GM23338 (cell line): ENCODE measurements at regions not wholly inside any gene's neighbourhood (a gene's known extent, or its start where the extent isn't known, plus 50 kb on each side); places are given as distances from the start of the nearest gene placed in this dataset.
A peak's percentile ranks its signal among the peaks of the same experiment; 100 is the strongest.

Source experiments
- ATAC-seq: fragments of 200-7000 bp; cut with Tn5 transposase; 3 replicates; pipeline ENCODE4 v1.9.1; 2020
- DNase-seq: peaks from one replicate; pipeline ENCODE4 v3.0.0-alpha.2; 2015; ENCODE audit warnings: low spot score
- H2AFZ ChIP-seq: fragments of 200-600 bp; sonication (generic); 2 replicates; pipeline ENCODE4 v1.8.0; 2016; ENCODE audit warnings: antibody characterized with exemption, mild to moderate bottlenecking, moderate library complexity
- H3F3A ChIP-seq: fragments of 200-600 bp; sonication (generic); replicated peaks from 2 replicates; pipeline ENCODE4 v1.8.0; 2017; ENCODE audit warnings: antibody characterized with exemption, mixed run types, low read depth
- H3K27ac ChIP-seq: fragments of 200-600 bp; sonication (generic); 2 replicates; pipeline ENCODE4 v1.6.1; 2016; ENCODE audit warnings: low read depth
- H3K27me3 ChIP-seq: fragments of 200-600 bp; sonication (generic); 2 replicates; pipeline ENCODE4 v1.8.0; 2016; ENCODE audit warnings: mild to moderate bottlenecking, mixed run types, moderate library complexity; ENCODE audit not compliant: insufficient read depth
- H3K36me3 ChIP-seq: fragments of 200-600 bp; sonication (generic); 2 replicates; pipeline ENCODE4 v1.8.0; 2016; ENCODE audit warnings: mild to moderate bottlenecking; ENCODE audit not compliant: insufficient read depth
- H3K4me1 ChIP-seq: fragments of 200-600 bp; sonication (generic); 2 replicates; pipeline ENCODE4 v1.8.0; 2016; ENCODE audit warnings: mild to moderate bottlenecking, moderate library complexity; ENCODE audit not compliant: insufficient read depth
- H3K4me2 ChIP-seq: fragments of 200-600 bp; sonication (generic); 2 replicates; pipeline ENCODE4 v1.7.1; 2017; ENCODE audit warnings: mixed run types
- H3K4me3 ChIP-seq: fragments of 200-600 bp; sonication (generic); 2 replicates; pipeline ENCODE4 v1.6.1; 2016; ENCODE audit warnings: mixed run types
- H3K79me2 ChIP-seq: fragments of 200-600 bp; sonication (generic); replicated peaks from 2 replicates; pipeline ENCODE4 v1.8.0; 2017; ENCODE audit warnings: mild to moderate bottlenecking; ENCODE audit not compliant: insufficient read depth
- H3K9me2 ChIP-seq: fragments of 200-600 bp; sonication (generic); 2 replicates; pipeline ENCODE4 v1.8.0; 2017; ENCODE audit not compliant: insufficient read depth
- H4K20me1 ChIP-seq: fragments of 200-600 bp; sonication (generic); replicated peaks from 2 replicates; pipeline ENCODE4 v1.8.0; 2017; ENCODE audit warnings: mild to moderate bottlenecking; ENCODE audit not compliant: insufficient read depth
- H3K27ac Mint-ChIP-seq: 2 replicates; pipeline ENCODE4 v1.8.0; 2020; ENCODE audit warnings: inconsistent platforms, mild to moderate bottlenecking, moderate library complexity, mixed read lengths
- H3K27me3 Mint-ChIP-seq: 3 replicates; pipeline ENCODE4 v1.8.0; 2022; ENCODE audit warnings: low read depth, mild to moderate bottlenecking, moderate library complexity, mixed read lengths, inconsistent platforms; ENCODE audit not compliant: insufficient read depth, poor library complexity
- H3K36me3 Mint-ChIP-seq: 3 replicates; pipeline ENCODE4 v1.8.0; 2021; ENCODE audit warnings: low read depth, mild to moderate bottlenecking, inconsistent platforms, moderate library complexity, mixed read lengths
- H3K4me1 Mint-ChIP-seq: 3 replicates; pipeline ENCODE4 v1.8.0; 2020; ENCODE audit warnings: mild to moderate bottlenecking, inconsistent platforms, mixed read lengths
- H3K4me3 Mint-ChIP-seq: 3 replicates; pipeline ENCODE4 v1.8.0; 2021; ENCODE audit warnings: moderate library complexity, mild to moderate bottlenecking, inconsistent platforms, mixed read lengths
- H3K9me3 Mint-ChIP-seq: 3 replicates; pipeline ENCODE4 v1.8.0; 2020; ENCODE audit warnings: moderate library complexity, mild to moderate bottlenecking, inconsistent platforms, mixed read lengths
- CREB1 ChIP-seq: fragments of 250-450 bp; sonication (Bioruptor Pico); IDR thresholded peaks from 2 replicates; pipeline ENCODE4 v1.5.0; 2020; ENCODE audit warnings: low read depth, mild to moderate bottlenecking, moderate library complexity
- EZH2 ChIP-seq: fragments of 200-600 bp; sonication (generic); IDR thresholded peaks from one replicate; pipeline ENCODE4 v1.8.0; 2017; ENCODE audit warnings: antibody characterized with exemption, mild to moderate bottlenecking, low read depth; ENCODE audit not compliant: unreplicated experiment
- EZH2phosphoT487 ChIP-seq: fragments of 200-600 bp; sonication (generic); IDR thresholded peaks from one replicate; pipeline ENCODE4 v1.8.1; 2018; ENCODE audit warnings: antibody characterized with exemption; ENCODE audit not compliant: unreplicated experiment
- NANOG ChIP-seq: IDR thresholded peaks from 2 replicates; pipeline ENCODE4 v1.6.1; 2016; ENCODE audit warnings: antibody characterized with exemption, borderline replicate concordance
- POLR2AphosphoS5 ChIP-seq: IDR thresholded peaks from 2 replicates; pipeline ENCODE4 v1.6.1; 2016; ENCODE audit warnings: antibody characterized with exemption, low read depth
- STAT1 ChIP-seq: IDR thresholded peaks from one replicate; pipeline ENCODE4 v1.6.1; 2016; ENCODE audit warnings: antibody characterized with exemption; ENCODE audit not compliant: unreplicated experiment
- ZNF114 ChIP-seq: fragments of 250-450 bp; sonication (Bioruptor Pico); IDR thresholded peaks from 2 replicates; pipeline ENCODE4 v1.5.0; 2020; ENCODE audit warnings: mild to moderate bottlenecking, moderate library complexity
- ZNF331 ChIP-seq: fragments of 250-450 bp; sonication (Bioruptor Pico); IDR thresholded peaks from 2 replicates; pipeline ENCODE4 v1.5.0; 2020; ENCODE audit warnings: low read depth, mild to moderate bottlenecking, moderate library complexity
- TF ChIP-seq, protein P1 (sequence below): IDR thresholded peaks from one replicate; pipeline ENCODE4 v1.6.1; 2018; ENCODE audit warnings: antibody characterized with exemption; ENCODE audit not compliant: unreplicated experiment
- TF ChIP-seq, protein P2 (sequence below): IDR thresholded peaks from 2 replicates; pipeline ENCODE4 v1.6.1; 2016; ENCODE audit warnings: antibody characterized with exemption
- TF ChIP-seq, protein P3 (sequence below), 2 experiments: fragments of 200-600 bp in 1 of 2; sonication (generic) in 1 of 2; conservative IDR thresholded peaks; 2 replicates each; pipeline versions ENCODE4 v1.5.1 to v1.6.1; 2016 to 2017; ENCODE audit warnings: antibody characterized with exemption in 2 of 2, low read depth in 2 of 2, mild to moderate bottlenecking in 2 of 2, moderate library complexity in 1 of 2
- TF ChIP-seq, protein P4 (sequence below): fragments of 250-450 bp; sonication (Bioruptor Pico); IDR thresholded peaks from 2 replicates; pipeline ENCODE4 v1.5.0; 2020; ENCODE audit warnings: mild to moderate bottlenecking, moderate library complexity

DNA sequence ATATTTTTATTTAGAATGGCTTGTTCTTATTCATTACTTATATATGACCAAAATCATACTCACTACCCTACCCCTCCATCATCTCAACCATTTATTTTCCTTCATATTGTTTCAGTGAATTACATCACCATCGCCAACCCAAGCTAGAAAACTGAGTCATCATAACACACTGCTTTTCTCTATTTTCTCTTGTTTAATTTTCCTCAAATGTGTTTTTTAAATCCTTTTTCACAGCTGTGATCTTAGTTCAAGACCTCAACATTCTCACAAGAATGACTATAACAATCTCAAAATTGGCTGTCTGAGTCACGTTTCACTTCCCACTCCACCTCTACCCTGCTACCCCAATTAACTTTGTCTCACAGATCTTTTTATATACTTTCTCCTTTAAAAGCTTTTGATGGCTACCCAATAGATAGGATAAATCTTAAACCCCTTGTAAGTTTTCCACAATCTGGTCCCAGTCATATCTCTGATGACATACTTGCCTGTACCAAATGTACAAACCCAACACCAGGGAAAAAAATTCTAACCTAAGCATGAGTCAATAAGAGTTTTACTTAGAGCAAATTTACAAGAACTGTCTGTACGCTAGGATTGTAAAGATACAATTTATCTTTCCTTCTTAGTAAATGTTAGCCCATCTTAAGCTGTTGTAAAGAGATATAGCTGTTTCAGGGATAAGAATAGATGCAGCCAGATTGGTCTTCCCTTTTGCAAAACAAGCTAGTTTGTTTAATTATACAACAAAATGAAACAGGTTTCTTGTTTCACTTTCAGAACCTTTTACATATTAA is 635.1 kb upstream of the SLC39A10 start:
- no peaks in the 10 kb centered on the region for H3K36me3 Mint-ChIP-seq
- H3K9me3 Mint-ChIP-seq = no peaks in the 10 kb centered on the region
- no peak for ATAC-seq
- peak overlapping the region; percentile 2; the same call in 1 of the 2 replicates for H2AFZ ChIP-seq
- H3K79me2 ChIP-seq = no peaks in the 10 kb centered on the region
- no peak overlapping the region for H3K4me3 ChIP-seq
- H3K27ac ChIP-seq = no peak overlapping the region
- H3K27me3 Mint-ChIP-seq = peaks cover 2% of the 10 kb centered on the region
- H3K27me3 ChIP-seq = no peaks in the 10 kb centered on the region
- H3K4me2 ChIP-seq = no peak overlapping the region
- H3K36me3 ChIP-seq = no peaks in the 10 kb centered on the region
- H3K4me1 Mint-ChIP-seq = peaks cover 1% of the 10 kb centered on the region; the same call in 2 of the 3 replicates
- H3K4me3 Mint-ChIP-seq = no peak overlapping the region
- no peak overlapping the region for H3K27ac Mint-ChIP-seq
- TF ChIP-seq STAT1 = no peak
- TF ChIP-seq ZNF114 (CRISPR knock-in tag) = no peak
- TF ChIP-seq ZNF331 = no peak
- TF ChIP-seq, protein P1, sequence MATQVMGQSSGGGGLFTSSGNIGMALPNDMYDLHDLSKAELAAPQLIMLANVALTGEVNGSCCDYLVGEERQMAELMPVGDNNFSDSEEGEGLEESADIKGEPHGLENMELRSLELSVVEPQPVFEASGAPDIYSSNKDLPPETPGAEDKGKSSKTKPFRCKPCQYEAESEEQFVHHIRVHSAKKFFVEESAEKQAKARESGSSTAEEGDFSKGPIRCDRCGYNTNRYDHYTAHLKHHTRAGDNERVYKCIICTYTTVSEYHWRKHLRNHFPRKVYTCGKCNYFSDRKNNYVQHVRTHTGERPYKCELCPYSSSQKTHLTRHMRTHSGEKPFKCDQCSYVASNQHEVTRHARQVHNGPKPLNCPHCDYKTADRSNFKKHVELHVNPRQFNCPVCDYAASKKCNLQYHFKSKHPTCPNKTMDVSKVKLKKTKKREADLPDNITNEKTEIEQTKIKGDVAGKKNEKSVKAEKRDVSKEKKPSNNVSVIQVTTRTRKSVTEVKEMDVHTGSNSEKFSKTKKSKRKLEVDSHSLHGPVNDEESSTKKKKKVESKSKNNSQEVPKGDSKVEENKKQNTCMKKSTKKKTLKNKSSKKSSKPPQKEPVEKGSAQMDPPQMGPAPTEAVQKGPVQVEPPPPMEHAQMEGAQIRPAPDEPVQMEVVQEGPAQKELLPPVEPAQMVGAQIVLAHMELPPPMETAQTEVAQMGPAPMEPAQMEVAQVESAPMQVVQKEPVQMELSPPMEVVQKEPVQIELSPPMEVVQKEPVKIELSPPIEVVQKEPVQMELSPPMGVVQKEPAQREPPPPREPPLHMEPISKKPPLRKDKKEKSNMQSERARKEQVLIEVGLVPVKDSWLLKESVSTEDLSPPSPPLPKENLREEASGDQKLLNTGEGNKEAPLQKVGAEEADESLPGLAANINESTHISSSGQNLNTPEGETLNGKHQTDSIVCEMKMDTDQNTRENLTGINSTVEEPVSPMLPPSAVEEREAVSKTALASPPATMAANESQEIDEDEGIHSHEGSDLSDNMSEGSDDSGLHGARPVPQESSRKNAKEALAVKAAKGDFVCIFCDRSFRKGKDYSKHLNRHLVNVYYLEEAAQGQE = no peak
- TF ChIP-seq NANOG = no peak
- TF ChIP-seq, protein P2, sequence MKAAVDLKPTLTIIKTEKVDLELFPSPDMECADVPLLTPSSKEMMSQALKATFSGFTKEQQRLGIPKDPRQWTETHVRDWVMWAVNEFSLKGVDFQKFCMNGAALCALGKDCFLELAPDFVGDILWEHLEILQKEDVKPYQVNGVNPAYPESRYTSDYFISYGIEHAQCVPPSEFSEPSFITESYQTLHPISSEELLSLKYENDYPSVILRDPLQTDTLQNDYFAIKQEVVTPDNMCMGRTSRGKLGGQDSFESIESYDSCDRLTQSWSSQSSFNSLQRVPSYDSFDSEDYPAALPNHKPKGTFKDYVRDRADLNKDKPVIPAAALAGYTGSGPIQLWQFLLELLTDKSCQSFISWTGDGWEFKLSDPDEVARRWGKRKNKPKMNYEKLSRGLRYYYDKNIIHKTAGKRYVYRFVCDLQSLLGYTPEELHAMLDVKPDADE = no peak
- TF ChIP-seq, protein P3, sequence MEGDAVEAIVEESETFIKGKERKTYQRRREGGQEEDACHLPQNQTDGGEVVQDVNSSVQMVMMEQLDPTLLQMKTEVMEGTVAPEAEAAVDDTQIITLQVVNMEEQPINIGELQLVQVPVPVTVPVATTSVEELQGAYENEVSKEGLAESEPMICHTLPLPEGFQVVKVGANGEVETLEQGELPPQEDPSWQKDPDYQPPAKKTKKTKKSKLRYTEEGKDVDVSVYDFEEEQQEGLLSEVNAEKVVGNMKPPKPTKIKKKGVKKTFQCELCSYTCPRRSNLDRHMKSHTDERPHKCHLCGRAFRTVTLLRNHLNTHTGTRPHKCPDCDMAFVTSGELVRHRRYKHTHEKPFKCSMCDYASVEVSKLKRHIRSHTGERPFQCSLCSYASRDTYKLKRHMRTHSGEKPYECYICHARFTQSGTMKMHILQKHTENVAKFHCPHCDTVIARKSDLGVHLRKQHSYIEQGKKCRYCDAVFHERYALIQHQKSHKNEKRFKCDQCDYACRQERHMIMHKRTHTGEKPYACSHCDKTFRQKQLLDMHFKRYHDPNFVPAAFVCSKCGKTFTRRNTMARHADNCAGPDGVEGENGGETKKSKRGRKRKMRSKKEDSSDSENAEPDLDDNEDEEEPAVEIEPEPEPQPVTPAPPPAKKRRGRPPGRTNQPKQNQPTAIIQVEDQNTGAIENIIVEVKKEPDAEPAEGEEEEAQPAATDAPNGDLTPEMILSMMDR (conservative IDR thresholded peaks at IDR 0.05; ENCODE audit: low read depth in 2 of 2) = no peak
- TF ChIP-seq, protein P4, sequence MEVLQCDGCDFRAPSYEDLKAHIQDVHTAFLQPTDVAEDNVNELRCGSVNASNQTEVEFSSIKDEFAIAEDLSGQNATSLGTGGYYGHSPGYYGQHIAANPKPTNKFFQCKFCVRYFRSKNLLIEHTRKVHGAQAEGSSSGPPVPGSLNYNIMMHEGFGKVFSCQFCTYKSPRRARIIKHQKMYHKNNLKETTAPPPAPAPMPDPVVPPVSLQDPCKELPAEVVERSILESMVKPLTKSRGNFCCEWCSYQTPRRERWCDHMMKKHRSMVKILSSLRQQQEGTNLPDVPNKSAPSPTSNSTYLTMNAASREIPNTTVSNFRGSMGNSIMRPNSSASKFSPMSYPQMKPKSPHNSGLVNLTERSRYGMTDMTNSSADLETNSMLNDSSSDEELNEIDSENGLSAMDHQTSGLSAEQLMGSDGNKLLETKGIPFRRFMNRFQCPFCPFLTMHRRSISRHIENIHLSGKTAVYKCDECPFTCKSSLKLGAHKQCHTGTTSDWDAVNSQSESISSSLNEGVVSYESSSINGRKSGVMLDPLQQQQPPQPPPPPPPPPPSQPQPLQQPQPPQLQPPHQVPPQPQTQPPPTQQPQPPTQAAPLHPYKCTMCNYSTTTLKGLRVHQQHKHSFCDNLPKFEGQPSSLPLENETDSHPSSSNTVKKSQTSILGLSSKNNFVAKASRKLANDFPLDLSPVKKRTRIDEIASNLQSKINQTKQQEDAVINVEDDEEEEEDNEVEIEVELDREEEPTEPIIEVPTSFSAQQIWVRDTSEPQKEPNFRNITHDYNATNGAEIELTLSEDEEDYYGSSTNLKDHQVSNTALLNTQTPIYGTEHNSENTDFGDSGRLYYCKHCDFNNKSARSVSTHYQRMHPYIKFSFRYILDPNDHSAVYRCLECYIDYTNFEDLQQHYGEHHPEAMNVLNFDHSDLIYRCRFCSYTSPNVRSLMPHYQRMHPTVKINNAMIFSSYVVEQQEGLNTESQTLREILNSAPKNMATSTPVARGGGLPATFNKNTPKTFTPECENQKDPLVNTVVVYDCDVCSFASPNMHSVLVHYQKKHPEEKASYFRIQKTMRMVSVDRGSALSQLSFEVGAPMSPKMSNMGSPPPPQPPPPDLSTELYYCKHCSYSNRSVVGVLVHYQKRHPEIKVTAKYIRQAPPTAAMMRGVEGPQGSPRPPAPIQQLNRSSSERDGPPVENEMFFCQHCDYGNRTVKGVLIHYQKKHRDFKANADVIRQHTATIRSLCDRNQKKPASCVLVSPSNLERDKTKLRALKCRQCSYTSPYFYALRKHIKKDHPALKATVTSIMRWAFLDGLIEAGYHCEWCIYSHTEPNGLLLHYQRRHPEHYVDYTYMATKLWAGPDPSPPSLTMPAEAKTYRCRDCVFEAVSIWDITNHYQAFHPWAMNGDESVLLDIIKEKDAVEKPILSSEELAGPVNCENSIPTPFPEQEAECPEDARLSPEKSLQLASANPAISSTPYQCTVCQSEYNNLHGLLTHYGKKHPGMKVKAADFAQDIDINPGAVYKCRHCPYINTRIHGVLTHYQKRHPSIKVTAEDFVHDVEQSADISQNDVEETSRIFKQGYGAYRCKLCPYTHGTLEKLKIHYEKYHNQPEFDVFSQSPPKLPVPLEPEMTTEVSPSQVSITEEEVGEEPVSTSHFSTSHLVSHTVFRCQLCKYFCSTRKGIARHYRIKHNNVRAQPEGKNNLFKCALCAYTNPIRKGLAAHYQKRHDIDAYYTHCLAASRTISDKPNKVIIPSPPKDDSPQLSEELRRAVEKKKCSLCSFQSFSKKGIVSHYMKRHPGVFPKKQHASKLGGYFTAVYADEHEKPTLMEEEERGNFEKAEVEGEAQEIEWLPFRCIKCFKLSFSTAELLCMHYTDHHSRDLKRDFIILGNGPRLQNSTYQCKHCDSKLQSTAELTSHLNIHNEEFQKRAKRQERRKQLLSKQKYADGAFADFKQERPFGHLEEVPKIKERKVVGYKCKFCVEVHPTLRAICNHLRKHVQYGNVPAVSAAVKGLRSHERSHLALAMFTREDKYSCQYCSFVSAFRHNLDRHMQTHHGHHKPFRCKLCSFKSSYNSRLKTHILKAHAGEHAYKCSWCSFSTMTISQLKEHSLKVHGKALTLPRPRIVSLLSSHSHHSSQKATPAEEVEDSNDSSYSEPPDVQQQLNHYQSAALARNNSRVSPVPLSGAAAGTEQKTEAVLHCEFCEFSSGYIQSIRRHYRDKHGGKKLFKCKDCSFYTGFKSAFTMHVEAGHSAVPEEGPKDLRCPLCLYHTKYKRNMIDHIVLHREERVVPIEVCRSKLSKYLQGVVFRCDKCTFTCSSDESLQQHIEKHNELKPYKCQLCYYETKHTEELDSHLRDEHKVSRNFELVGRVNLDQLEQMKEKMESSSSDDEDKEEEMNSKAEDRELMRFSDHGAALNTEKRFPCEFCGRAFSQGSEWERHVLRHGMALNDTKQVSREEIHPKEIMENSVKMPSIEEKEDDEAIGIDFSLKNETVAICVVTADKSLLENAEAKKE = no peak
- no peak for TF ChIP-seq CREB1 (CRISPR knock-in tag)
- TF ChIP-seq EZH2 = no peak
- TF ChIP-seq POLR2AphosphoS5 = no peak
- TF ChIP-seq EZH2phosphoT487 = no peak
- no peaks in the 10 kb centered on the region; the same call in 1 of the 2 replicates for H3K4me1 ChIP-seq
- no peaks in the 10 kb centered on the region for H3F3A ChIP-seq
- no peaks in the 10 kb centered on the region for H4K20me1 ChIP-seq
- no peak for DNase-seq
- H3K9me2 ChIP-seq = no peaks in the 10 kb centered on the region
